ENCODE measurements at regions not wholly inside any gene's neighbourhood (a gene's known extent, or its start where the extent isn't known, plus 50 kb on each side); places are given as distances from the start of the nearest gene placed in this dataset.

- H3K4me3 Mint-ChIP-seq = no peak overlapping the region
- no peak overlapping the region for H3K27ac Mint-ChIP-seq
- no peak for DNase-seq
- TF ChIP-seq CTCF (IDR thresholded peaks at IDR 0.05) = no peak
- H3K4me1 Mint-ChIP-seq = no peaks in the 10 kb centered on the region
- H3K27me3 Mint-ChIP-seq (ENCODE audit: low read depth, poor library complexity) = no peaks in the 10 kb centered on the region
- no peaks in the 10 kb centered on the region for H3K36me3 Mint-ChIP-seq (ENCODE audit: low read depth)
- H3K9me3 Mint-ChIP-seq = peaks cover 4% of the 10 kb centered on the region
These were observed 539.8 kb downstream of the PRELID2 start for GRCh38 chr5:145295236-145295835.

DNA sequence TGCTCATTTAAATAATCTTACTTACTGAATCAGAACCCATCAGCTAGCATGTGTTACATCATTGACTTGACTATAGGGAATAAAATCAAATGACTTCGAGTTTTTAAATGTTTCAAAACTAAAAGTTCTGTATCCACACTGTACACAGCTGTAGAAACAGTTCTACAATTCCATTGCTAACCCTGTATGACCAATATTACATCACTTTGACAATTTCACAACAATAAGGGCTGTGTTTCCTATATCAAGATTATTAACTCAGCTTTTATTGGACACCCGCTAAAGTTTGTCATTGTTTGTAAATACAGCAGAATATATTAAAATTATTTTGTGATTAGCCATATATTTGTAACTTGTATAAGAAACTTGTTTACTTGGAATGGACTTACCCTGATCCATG, 540.8 kb downstream of the PRELID2 start:
- Mint-ChIP-seq H3K9me3 (peaks cover 4% of the 10 kb centered on the region), H3K27me3 (ENCODE audit: low read depth, poor library complexity) (no peaks in the 10 kb centered on the region), H3K27ac (no peak overlapping the region), H3K4me3 (no peak overlapping the region), H3K4me1 (no peaks in the 10 kb centered on the region), H3K36me3 (ENCODE audit: low read depth) (no peaks in the 10 kb centered on the region)
- no peak for TF ChIP-seq CTCF (IDR thresholded peaks at IDR 0.05)
- no peak for DNase-seq

GRCh38 chr5:145293716-145294115, 541.4 kb downstream of the PRELID2 start:
- no peaks in the 10 kb centered on the region for H3K36me3 Mint-ChIP-seq (ENCODE audit: low read depth)
- no peaks in the 10 kb centered on the region for H3K27me3 Mint-ChIP-seq (ENCODE audit: low read depth, poor library complexity)
- H3K27ac Mint-ChIP-seq = no peak overlapping the region
- no peaks in the 10 kb centered on the region for H3K9me3 Mint-ChIP-seq
- H3K4me3 Mint-ChIP-seq = no peak overlapping the region
- no peak for TF ChIP-seq CTCF (IDR thresholded peaks at IDR 0.05)
- H3K4me1 Mint-ChIP-seq = no peaks in the 10 kb centered on the region
- DNase-seq = no peak

- no peak for TF ChIP-seq CTCF (IDR thresholded peaks at IDR 0.05)
- H3K27me3 Mint-ChIP-seq (ENCODE audit: low read depth, poor library complexity) = no peaks in the 10 kb centered on the region
- no peak for DNase-seq
- no peaks in the 10 kb centered on the region for H3K9me3 Mint-ChIP-seq
- H3K4me1 Mint-ChIP-seq = no peaks in the 10 kb centered on the region
- no peak overlapping the region for H3K4me3 Mint-ChIP-seq
- no peaks in the 10 kb centered on the region for H3K36me3 Mint-ChIP-seq (ENCODE audit: low read depth)
- H3K27ac Mint-ChIP-seq = no peak overlapping the region
These were observed 542.9 kb downstream of the PRELID2 start for GRCh38 chr5:145292278-145292677.

DNA sequence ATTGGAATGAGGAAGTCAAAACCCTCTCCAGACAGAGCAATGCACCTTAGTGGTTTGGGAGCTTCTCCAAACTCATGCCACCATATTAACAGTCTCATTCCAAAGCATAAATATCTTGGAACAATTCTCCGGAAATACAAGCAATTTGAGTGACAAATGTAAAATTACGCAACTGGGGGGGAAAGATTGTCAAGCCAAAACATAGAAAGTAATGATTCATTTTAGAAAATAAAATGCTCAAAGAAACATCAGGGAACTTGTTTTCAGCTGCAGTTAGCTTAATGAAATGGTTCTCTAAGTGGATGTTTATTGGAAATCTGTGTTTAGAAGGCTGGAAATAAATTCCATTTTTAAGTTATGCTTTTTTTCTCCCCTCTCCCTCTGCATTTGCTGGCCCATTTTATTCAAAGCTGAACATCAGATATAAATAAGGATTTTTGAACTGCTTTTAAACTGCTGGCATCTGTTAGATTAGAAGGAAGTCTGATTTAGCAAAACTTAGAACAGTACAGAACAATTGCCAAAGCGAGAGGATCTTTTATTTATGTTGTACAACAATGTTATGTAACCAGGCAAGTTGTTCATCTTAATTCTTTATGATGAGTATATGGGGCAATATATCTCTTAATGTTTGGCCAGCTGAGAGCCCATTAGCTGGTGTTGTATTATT, 551.9 kb downstream of the PRELID2 start:
- TF ChIP-seq CTCF (IDR thresholded peaks at IDR 0.05) = no peak
- Mint-ChIP-seq H3K4me1 (peaks cover 4% of the 10 kb centered on the region), H3K4me3 (no peak overlapping the region), H3K36me3 (ENCODE audit: low read depth) (no peaks in the 10 kb centered on the region), H3K27ac (no peak overlapping the region), H3K9me3 (no peaks in the 10 kb centered on the region), H3K27me3 (ENCODE audit: low read depth, poor library complexity) (no peaks in the 10 kb centered on the region)
- DNase-seq = no peak

GRCh38 chr5:145280806-145281205, 554.3 kb downstream of the PRELID2 start:
- H3K4me3 Mint-ChIP-seq = no peak overlapping the region
- no peaks in the 10 kb centered on the region for H3K36me3 Mint-ChIP-seq (ENCODE audit: low read depth)
- no peak overlapping the region for H3K27ac Mint-ChIP-seq
- DNase-seq = no peak
- TF ChIP-seq CTCF (IDR thresholded peaks at IDR 0.05) = no peak
- no peaks in the 10 kb centered on the region for H3K27me3 Mint-ChIP-seq (ENCODE audit: low read depth, poor library complexity)
- no peaks in the 10 kb centered on the region for H3K9me3 Mint-ChIP-seq
- peaks cover 5% of the 10 kb centered on the region for H3K4me1 Mint-ChIP-seq
